HepG2 (cell line): ENCODE measurements at regions not wholly inside any gene's neighbourhood (a gene's known extent, or its start where the extent isn't known, plus 50 kb on each side); places are given as distances from the start of the nearest gene placed in this dataset.

Experiments used
- ATAC-seq: fragments of 200-7000 bp; cut with Tn5 transposase; 3 replicates; pipeline ENCODE4 v1.9.1; 2020; ENCODE audit warnings: mild to moderate bottlenecking, moderate library complexity
- BruUV-seq: library from RNA; stranded (reverse); fragments of 400-500 nt; replicated peaks from 2 replicates; lab custom pipeline; 2021; lab: Mats Ljungman, UMichigan
- CTCF ChIA-PET: fragments of 300-600 bp; formaldehyde crosslinking; extraction: SDS; loops from one replicate; lab custom pipeline; 2021; ENCODE audit warnings: low total read pairs, inconsistent platforms, low intra/inter-chr PET ratio; lab: Yijun Ruan, JAX
- POLR2A ChIA-PET: fragments of 350-600 bp; sonication (Branson Sonifier 250); formaldehyde crosslinking; loops from one replicate; lab custom pipeline; 2020; ENCODE audit warnings: antibody characterized with exemption, inconsistent platforms; lab: Yijun Ruan, JAX
- DNase-seq: peaks from one replicate; pipeline ENCODE4 v3.0.0-alpha.2; 2015; ENCODE audit warnings: low spot score
- FAIRE-seq: peaks from 3 replicates; lab custom pipeline; 2011; peaks lifted over from hg19 to GRCh38; lab: Jason Lieb, UNC
- H2AFZ ChIP-seq: one replicate; pipeline ENCODE4 v1.6.1; 2011; ENCODE audit warnings: low read length, inconsistent platforms
- H3K27ac ChIP-seq: fragments of 300-600 bp; 3 replicates; pipeline ENCODE4 v1.8.0; 2011; ENCODE audit warnings: mixed run types, mild to moderate bottlenecking, mixed read lengths, low read length, inconsistent platforms; ENCODE audit not compliant: insufficient read depth; ENCODE audit errors: extremely low read length
- H3K27me3 ChIP-seq, 2 experiments: fragments of 200-600 bp in 1 of 2; 2 replicates in 1 of 2; 3 replicates in 1 of 2; pipeline versions ENCODE4 v1.6.0 to v1.8.0; 2011; ENCODE audit warnings: low read length in 2 of 2, mild to moderate bottlenecking in 2 of 2, moderate library complexity in 2 of 2, inconsistent platforms in 1 of 2; ENCODE audit not compliant: insufficient read depth in 2 of 2, control insufficient read depth in 1 of 2
- H3K36me3 ChIP-seq, 2 experiments: fragments of 200-600 bp in 1 of 2; replicated peaks in 1 of 2; 2 replicates in 1 of 2; 3 replicates in 1 of 2; pipeline versions ENCODE4 v1.5.1 to v1.8.0; 2011; ENCODE audit warnings: low read length in 2 of 2, inconsistent platforms in 1 of 2; ENCODE audit not compliant: insufficient read depth in 2 of 2, control insufficient read depth in 1 of 2
- H3K4me1 ChIP-seq: 2 replicates; pipeline ENCODE4 v1.5.1; 2012; ENCODE audit warnings: low read length, inconsistent platforms; ENCODE audit not compliant: insufficient read depth
- H3K4me2 ChIP-seq: 2 replicates; pipeline ENCODE4 v1.6.0; 2011; ENCODE audit warnings: low read depth, low read length, inconsistent platforms
- H3K4me3 ChIP-seq, 3 experiments: fragments of 200-600 bp in 1 of 3; sonication (generic), shearing (Covaris generic) in 1 of 3; replicated peaks in 1 of 3; 2 replicates each; pipeline ENCODE4 v1.5.1; 2011 to 2016; ENCODE audit warnings: low read length in 3 of 3, inconsistent platforms in 2 of 3, low read depth in 2 of 3, mild to moderate bottlenecking in 2 of 3, control low read depth in 1 of 3, mixed read lengths in 1 of 3; ENCODE audit not compliant: insufficient read depth in 1 of 3
- H3K79me2 ChIP-seq: one replicate; pipeline ENCODE4 v1.6.1; 2011; ENCODE audit warnings: low read length, inconsistent platforms; ENCODE audit not compliant: insufficient read depth
- H3K9ac ChIP-seq: 2 replicates; pipeline ENCODE4 v1.6.0; 2011; ENCODE audit warnings: mild to moderate bottlenecking, low read depth, low read length, inconsistent platforms; ENCODE audit not compliant: insufficient read depth
- H3K9me3 ChIP-seq: 2 replicates; pipeline ENCODE4 v1.5.1; 2012; ENCODE audit warnings: mild to moderate bottlenecking, low read length
- H4K20me1 ChIP-seq: 2 replicates; pipeline ENCODE4 v1.6.0; 2011; ENCODE audit warnings: inconsistent platforms, mild to moderate bottlenecking, low read length, moderate library complexity; ENCODE audit not compliant: insufficient read depth
- CCDC6 ChIP-seq: sonication (generic); formaldehyde crosslinking; IDR thresholded peaks from 2 replicates; pipeline ENCODE4 v1.8.1; 2022; ENCODE audit warnings: mild to moderate bottlenecking, missing genetic modification reagents, moderate library complexity
- EEA1 ChIP-seq: sonication (generic); formaldehyde crosslinking; IDR thresholded peaks from 2 replicates; pipeline ENCODE4 v1.5.1; 2020; ENCODE audit warnings: mild to moderate bottlenecking, missing genetic modification reagents, borderline replicate concordance
- FOSL2 ChIP-seq: sonication (generic); formaldehyde crosslinking; IDR thresholded peaks from 2 replicates; pipeline ENCODE4 v1.4.0; 2020; ENCODE audit warnings: missing genetic modification reagents
- FOXJ3 ChIP-seq: sonication (generic); formaldehyde crosslinking; IDR thresholded peaks from 2 replicates; pipeline ENCODE4 v1.4.0; 2020; ENCODE audit warnings: missing genetic modification reagents, mild to moderate bottlenecking, borderline replicate concordance
- FOXO4 ChIP-seq: sonication (generic); formaldehyde crosslinking; conservative IDR thresholded peaks from 2 replicates; pipeline ENCODE4 v1.8.1; 2023; ENCODE audit warnings: missing genetic modification reagents
- JUND ChIP-seq: sonication (generic); formaldehyde crosslinking; IDR thresholded peaks from 2 replicates; pipeline ENCODE4 v1.8.0; 2022; ENCODE audit warnings: mild to moderate bottlenecking, missing genetic modification reagents
- TAF15 ChIP-seq: fragments of 200-400 bp; formaldehyde crosslinking; IDR thresholded peaks from one replicate; pipeline ENCODE4 v1.6.1; 2018; ENCODE audit warnings: mild to moderate bottlenecking, low read depth, low read length; ENCODE audit not compliant: poor library complexity, severe bottlenecking
- ZBTB14 ChIP-seq: sonication (generic); formaldehyde crosslinking; IDR thresholded peaks from 2 replicates; pipeline ENCODE4 v1.4.0; 2020; ENCODE audit warnings: missing genetic modification reagents
- ZNF20 ChIP-seq: sonication (generic); formaldehyde crosslinking; IDR thresholded peaks from 2 replicates; pipeline ENCODE4 v1.4.0; 2020; ENCODE audit warnings: mild to moderate bottlenecking, moderate library complexity, missing genetic modification reagents
- ZNF557 ChIP-seq: sonication (generic); formaldehyde crosslinking; IDR thresholded peaks from 2 replicates; pipeline ENCODE4 v1.4.0; 2020; ENCODE audit warnings: missing genetic modification reagents
- ZNF879 ChIP-seq: sonication (generic); formaldehyde crosslinking; IDR thresholded peaks from 2 replicates; pipeline ENCODE4 v1.8.1; 2023; ENCODE audit warnings: missing genetic modification reagents
- WGBS: methylation state at CpG from one replicate; pipeline ENCODE4 v1.1.6; 2017; ENCODE audit warnings: low lambda C conversion rate; 5-methylcytosine and 5-hydroxymethylcytosine counted together
- in situ Hi-C: cut with HindIII; loops from 2 replicates; pipeline ENCODE4 v1.10.0; 2017; ENCODE audit warnings: low pct_unique_long_range_greater_than_20kb; ENCODE audit not compliant: extremely low pct_ligation_motif_present
- intact Hi-C: fragments of 100-400 bp; cut with micrococcal nuclease; formaldehyde crosslinking; loops from one replicate; pipeline ENCODE4 v1.10.0; 2022; ENCODE audit not compliant: unreplicated experiment

GRCh38 chr4:14856062-14856933 lies 146.0 kb upstream of the CPEB2 start:
- TF ChIP-seq ZBTB14 (CRISPR knock-in tag) (no peak), FOSL2 (CRISPR knock-in tag) (peak; percentile 79), JUND (CRISPR knock-in tag) (no peak), FOXJ3 (CRISPR knock-in tag) (no peak), CCDC6 (CRISPR knock-in tag) (no peak), ZNF879 (CRISPR knock-in tag) (no peak), EEA1 (CRISPR knock-in tag) (no peak)
- H2AFZ ChIP-seq, result no peak overlapping the region
- WGBS, result 10% methylated on average over 5 of the region's 5 CpGs
- POLR2A ChIA-PET, result no interaction called here
- H3K27ac ChIP-seq, result no peak overlapping the region
- H4K20me1 ChIP-seq, result no peaks in the 10 kb centered on the region
- ATAC-seq, result no peak
- peak; percentile 4 for DNase-seq
- H3K4me2 ChIP-seq, result no peak overlapping the region
- no peaks in the 10 kb centered on the region for H3K27me3 ChIP-seq
- intact Hi-C loops, result no loop called here
- BruUV-seq, result no TSS peak
- H3K79me2 ChIP-seq, result no peaks in the 10 kb centered on the region
- in situ Hi-C loops, result no loop called here
- H3K9ac ChIP-seq, result no peak overlapping the region
- no peaks in the 10 kb centered on the region for H3K4me1 ChIP-seq
- no peaks in the 10 kb centered on the region for H3K9me3 ChIP-seq
- no peaks in the 10 kb centered on the region for H3K36me3 ChIP-seq
- no peak overlapping the region for H3K4me3 ChIP-seq
- CTCF ChIA-PET, result no interaction called here
- no peak for FAIRE-seq

GRCh38 chr4:14856934-14857235 lies 145.4 kb upstream of the CPEB2 start:
- H2AFZ ChIP-seq, result no peak overlapping the region
- intact Hi-C loops, result no loop called here
- TF ChIP-seq ZNF20 (CRISPR knock-in tag) (no peak), FOXO4 (CRISPR knock-in tag) (no peak), TAF15 (no peak), ZNF557 (CRISPR knock-in tag) (no peak)

More at GRCh38 chr4:14856934-14857235, 145.4 kb upstream of the CPEB2 start:
- 33% methylated on average over 5 of the region's 5 CpGs for WGBS
- DNase-seq, result no peak
- BruUV-seq, result no TSS peak
- H3K4me3 ChIP-seq, result no peak overlapping the region
- H3K9me3 ChIP-seq, result no peaks in the 10 kb centered on the region
- no peaks in the 10 kb centered on the region for H3K79me2 ChIP-seq
- POLR2A ChIA-PET, result no interaction called here
- no peak overlapping the region for H3K4me2 ChIP-seq
- H3K36me3 ChIP-seq, result no peaks in the 10 kb centered on the region
- H3K27me3 ChIP-seq, result no peaks in the 10 kb centered on the region
- H4K20me1 ChIP-seq, result no peaks in the 10 kb centered on the region
- no peak overlapping the region for H3K27ac ChIP-seq
- no peak overlapping the region for H3K9ac ChIP-seq
- H3K4me1 ChIP-seq, result no peaks in the 10 kb centered on the region
- no peak for FAIRE-seq
- ATAC-seq, result no peak
- CTCF ChIA-PET, result no interaction called here
- in situ Hi-C loops, result no loop called here
